Naive B cell (primary cell): ENCODE measurements at regions not wholly inside any gene's neighbourhood (a gene's known extent, or its start where the extent isn't known, plus 50 kb on each side); places are given as distances from the start of the nearest gene placed in this dataset.

ENCODE experiments used
- ATAC-seq, 2 donors: fragments of 150-1000 bp; cut with Tn5 transposase; 2 replicates each; pipeline ENCODE4 v1.10.0; 2021; ENCODE audit warnings: low read depth in 2 of 2, mild to moderate bottlenecking in 2 of 2, moderate library complexity in 2 of 2
- DNase-seq: peaks from one replicate; pipeline ENCODE4 v3.0.0; 2022
- H3K27ac Mint-ChIP-seq, 6 donors: one replicate each; pipeline ENCODE4 v1.8.0; 2020 to 2022; ENCODE audit warnings: mild to moderate bottlenecking in 6 of 6, mixed read lengths in 6 of 6, moderate library complexity in 5 of 6, inconsistent platforms in 2 of 6
- H3K27me3 Mint-ChIP-seq, 3 donors: one replicate each; pipeline ENCODE4 v1.8.0; 2021 to 2022; ENCODE audit warnings: mixed read lengths in 3 of 3, mild to moderate bottlenecking in 1 of 3
- H3K36me3 Mint-ChIP-seq, 2 donors: one replicate each; pipeline ENCODE4 v1.8.0; 2020 to 2022; ENCODE audit warnings: mixed read lengths in 2 of 2, inconsistent platforms in 1 of 2, mild to moderate bottlenecking in 1 of 2
- H3K4me1 Mint-ChIP-seq, 3 donors: one replicate each; pipeline ENCODE4 v1.8.0; 2020 to 2022; ENCODE audit warnings: mixed read lengths in 3 of 3, inconsistent platforms in 1 of 3, mild to moderate bottlenecking in 1 of 3, moderate library complexity in 1 of 3
- H3K4me3 Mint-ChIP-seq, 8 donors: one replicate each; pipeline ENCODE4 v1.8.0; 2020 to 2022; ENCODE audit warnings: mild to moderate bottlenecking in 8 of 8, mixed read lengths in 8 of 8, moderate library complexity in 8 of 8, inconsistent platforms in 2 of 8
- H3K9me3 Mint-ChIP-seq, 7 donors: one replicate each; pipeline ENCODE4 v1.8.0; 2020 to 2022; ENCODE audit warnings: mixed read lengths in 7 of 7, mild to moderate bottlenecking in 5 of 7, inconsistent platforms in 2 of 7, moderate library complexity in 1 of 7

GRCh38 chr5:98690002-98690401 is 83.5 kb upstream of the RGMB start:
- Mint-ChIP-seq H3K27me3 (no peaks in the 10 kb centered on the region), H3K4me1 (no peaks in the 10 kb centered on the region), H3K9me3 (peaks cover 16 to 60% (median 38%) of the 10 kb centered on the region in 7 donors), H3K36me3 (peaks cover 0 to 6% of the 10 kb centered on the region in 2 donors), H3K4me3 (no peak overlapping the region), H3K27ac (no peak overlapping the region)
- ATAC-seq (no peak), DNase-seq (no peak)

GRCh38 chr5:98694902-98695301 is 78.6 kb upstream of the RGMB start:
- no peak overlapping the region for H3K4me3 Mint-ChIP-seq
- no peak for ATAC-seq
- H3K27me3 Mint-ChIP-seq, result peaks cover 0 to 11% (median 5%) of the 10 kb centered on the region in 3 donors
- DNase-seq, result no peak
- H3K36me3 Mint-ChIP-seq, result peaks cover 0 to 6% of the 10 kb centered on the region in 2 donors
- H3K9me3 Mint-ChIP-seq, result peaks cover 6 to 43% (median 28%) of the 10 kb centered on the region in 7 donors
- no peak overlapping the region for H3K27ac Mint-ChIP-seq
- H3K4me1 Mint-ChIP-seq, result no peaks in the 10 kb centered on the region

- Mint-ChIP-seq H3K4me1 (no peaks in the 10 kb centered on the region), H3K27ac (no peak overlapping the region), H3K4me3 (no peak overlapping the region), H3K27me3 (peaks cover 0 to 11% (median 9%) of the 10 kb centered on the region in 3 donors), H3K36me3 (peaks cover 0 to 25% of the 10 kb centered on the region in 2 donors), H3K9me3 (peaks cover 12 to 40% (median 21%) of the 10 kb centered on the region in 7 donors)
- DNase-seq (no peak), ATAC-seq (no peak)
Observed at GRCh38 chr5:98698359-98698758, 75.1 kb upstream of the RGMB start.

GRCh38 chr5:98700730-98701129 is 72.7 kb upstream of the RGMB start:
- Mint-ChIP-seq H3K27me3 (peaks cover 0 to 11% (median 9%) of the 10 kb centered on the region in 3 donors), H3K4me1 (no peaks in the 10 kb centered on the region), H3K27ac (no peak overlapping the region), H3K9me3 (peaks cover 8 to 37% (median 20%) of the 10 kb centered on the region in 7 donors), H3K4me3 (no peak overlapping the region), H3K36me3 (peaks cover 0 to 19% of the 10 kb centered on the region in 2 donors)
- no peak for DNase-seq
- ATAC-seq, result no peak

- DNase-seq (no peak), ATAC-seq (no peak)
- Mint-ChIP-seq H3K27me3 (peaks cover 0 to 4% (median 0%) of the 10 kb centered on the region in 3 donors), H3K4me3 (no peak overlapping the region), H3K36me3 (peaks cover 0 to 19% of the 10 kb centered on the region in 2 donors), H3K4me1 (no peaks in the 10 kb centered on the region), H3K9me3 (peaks cover 8 to 49% (median 23%) of the 10 kb centered on the region in 7 donors), H3K27ac (no peak overlapping the region)
Observed at GRCh38 chr5:98705841-98706240, 67.6 kb upstream of the RGMB start.

- DNase-seq (no peak), ATAC-seq (no peak)
- Mint-ChIP-seq H3K27ac (no peak overlapping the region), H3K36me3 (no peaks in the 10 kb centered on the region), H3K4me1 (no peaks in the 10 kb centered on the region), H3K4me3 (no peak overlapping the region), H3K9me3 (peaks cover 0 to 15% (median 5%) of the 10 kb centered on the region in 7 donors), H3K27me3 (peaks cover 0 to 5% (median 0%) of the 10 kb centered on the region in 3 donors)
Observed at GRCh38 chr5:98709681-98710080, 63.8 kb upstream of the RGMB start.

GRCh38 chr5:98713027-98713426 is 60.4 kb upstream of the RGMB start:
- peaks cover 0 to 5% (median 0%) of the 10 kb centered on the region in 3 donors for H3K27me3 Mint-ChIP-seq
- H3K36me3 Mint-ChIP-seq, result no peaks in the 10 kb centered on the region
- no peak overlapping the region for H3K4me3 Mint-ChIP-seq
- no peaks in the 10 kb centered on the region for H3K4me1 Mint-ChIP-seq
- DNase-seq (no peak), ATAC-seq (no peak)
- no peak overlapping the region for H3K27ac Mint-ChIP-seq
- peaks cover 0 to 10% (median 2%) of the 10 kb centered on the region in 7 donors for H3K9me3 Mint-ChIP-seq

GRCh38 chr5:98713856-98714255 is 59.6 kb upstream of the RGMB start:
- Mint-ChIP-seq H3K36me3 (no peaks in the 10 kb centered on the region), H3K4me1 (no peaks in the 10 kb centered on the region), H3K4me3 (no peak overlapping the region), H3K9me3 (peaks cover 0 to 14% (median 9%) of the 10 kb centered on the region in 7 donors), H3K27ac (no peak overlapping the region), H3K27me3 (peaks cover 0 to 5% (median 1%) of the 10 kb centered on the region in 3 donors)
- no peak for DNase-seq
- ATAC-seq, result no peak

GRCh38 chr5:98714710-98715288 is 58.7 kb upstream of the RGMB start:
- no peak for ATAC-seq
- H3K4me1 Mint-ChIP-seq, result no peaks in the 10 kb centered on the region
- H3K27ac Mint-ChIP-seq, result no peak overlapping the region
- no peak overlapping the region for H3K4me3 Mint-ChIP-seq
- peaks cover 0 to 8% (median 5%) of the 10 kb centered on the region in 3 donors for H3K27me3 Mint-ChIP-seq
- H3K9me3 Mint-ChIP-seq, result peaks cover 0 to 22% (median 13%) of the 10 kb centered on the region in 7 donors
- DNase-seq, result no peak
- no peaks in the 10 kb centered on the region for H3K36me3 Mint-ChIP-seq

- Mint-ChIP-seq H3K27ac (no peak overlapping the region), H3K4me3 (no peak overlapping the region), H3K4me1 (no peaks in the 10 kb centered on the region), H3K27me3 (peaks cover 0 to 18% (median 9%) of the 10 kb centered on the region in 3 donors), H3K36me3 (no peaks in the 10 kb centered on the region), H3K9me3 (peaks cover 0 to 27% (median 13%) of the 10 kb centered on the region in 7 donors)
- DNase-seq (no peak), ATAC-seq (no peak)
Observed at GRCh38 chr5:98721231-98721928, 52.1 kb upstream of the RGMB start.

- Mint-ChIP-seq H3K27me3 (peaks cover 0 to 18% (median 9%) of the 10 kb centered on the region in 3 donors), H3K4me1 (no peaks in the 10 kb centered on the region), H3K4me3 (no peak overlapping the region), H3K36me3 (no peaks in the 10 kb centered on the region), H3K9me3 (peaks cover 0 to 27% (median 13%) of the 10 kb centered on the region in 7 donors), H3K27ac (no peak overlapping the region)
- ATAC-seq (no peak), DNase-seq (no peak)
Observed at GRCh38 chr5:98722188-98722587, 51.3 kb upstream of the RGMB start.

GRCh38 chr5:98723061-98723460 is 50.4 kb upstream of the RGMB start:
- peaks cover 0 to 23% (median 11%) of the 10 kb centered on the region in 7 donors for H3K9me3 Mint-ChIP-seq

More at GRCh38 chr5:98723061-98723460, 50.4 kb upstream of the RGMB start:
- DNase-seq (no peak), ATAC-seq (no peak)
- Mint-ChIP-seq H3K4me1 (no peaks in the 10 kb centered on the region), H3K4me3 (no peak overlapping the region), H3K27ac (no peak overlapping the region), H3K27me3 (peaks cover 0 to 18% (median 15%) of the 10 kb centered on the region in 3 donors), H3K36me3 (no peaks in the 10 kb centered on the region)
